Activated CD4-positive, alpha-beta T cell treated with anti-CD3 and anti-CD28 coated beads, Interleukin-2, Interleukin-6, amounts not matched to agents 100 ng/mL and 50 ng/mL, durations not matched to agents 16 hours and 8 hours (primary cell): ENCODE measurements at regions not wholly inside any gene's neighbourhood (a gene's known extent, or its start where the extent isn't known, plus 50 kb on each side); places are given as distances from the start of the nearest gene placed in this dataset.

Experiments used
- DNase-seq: peaks from one replicate; pipeline ENCODE4 v3.0.0-alpha.2; 2020

- no peak for DNase-seq
Observed at GRCh38 chr13:61013796-61014195, 401.9 kb downstream of the PCDH20 start.

DNA sequence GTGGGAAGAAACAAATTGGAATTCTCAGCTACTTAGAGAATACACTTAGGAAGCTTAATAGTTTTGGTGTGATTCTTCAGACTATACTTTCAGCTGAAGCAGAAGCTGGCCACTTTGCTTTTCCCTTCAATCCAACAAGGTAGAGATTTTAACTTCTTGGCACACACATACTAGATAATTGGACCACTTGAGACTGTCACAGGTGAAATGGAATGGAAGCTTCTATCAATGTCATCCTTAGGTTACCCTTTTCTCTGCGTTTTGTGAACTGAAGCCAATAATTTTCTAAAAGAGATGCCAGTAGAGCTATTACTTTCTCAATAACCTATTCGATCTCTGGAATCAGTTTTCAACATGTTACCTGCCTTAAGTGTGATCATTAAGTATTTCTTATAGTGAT, 405.3 kb downstream of the PCDH20 start:
- no peak for DNase-seq

DNA sequence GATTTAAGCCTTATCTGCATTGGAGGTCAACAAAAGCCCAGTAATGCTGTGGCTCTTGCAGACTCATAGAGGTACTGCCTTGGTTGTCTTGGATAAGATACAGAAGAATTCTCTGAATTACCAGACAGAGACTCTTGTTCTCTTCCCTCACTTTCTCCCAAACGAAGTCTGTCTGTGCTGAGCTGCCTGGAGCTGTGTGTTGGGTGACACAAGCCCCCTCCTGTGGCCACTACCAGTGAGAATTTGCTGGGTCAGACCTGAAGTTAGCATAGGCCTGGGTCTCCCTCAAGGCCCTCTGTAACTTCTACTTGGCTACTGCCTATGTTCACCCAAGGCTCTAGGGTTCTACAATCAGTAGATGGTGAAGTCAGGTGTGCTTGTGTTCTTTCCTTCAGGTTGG, 413.0 kb downstream of the PCDH20 start:
- no peak for DNase-seq

DNA sequence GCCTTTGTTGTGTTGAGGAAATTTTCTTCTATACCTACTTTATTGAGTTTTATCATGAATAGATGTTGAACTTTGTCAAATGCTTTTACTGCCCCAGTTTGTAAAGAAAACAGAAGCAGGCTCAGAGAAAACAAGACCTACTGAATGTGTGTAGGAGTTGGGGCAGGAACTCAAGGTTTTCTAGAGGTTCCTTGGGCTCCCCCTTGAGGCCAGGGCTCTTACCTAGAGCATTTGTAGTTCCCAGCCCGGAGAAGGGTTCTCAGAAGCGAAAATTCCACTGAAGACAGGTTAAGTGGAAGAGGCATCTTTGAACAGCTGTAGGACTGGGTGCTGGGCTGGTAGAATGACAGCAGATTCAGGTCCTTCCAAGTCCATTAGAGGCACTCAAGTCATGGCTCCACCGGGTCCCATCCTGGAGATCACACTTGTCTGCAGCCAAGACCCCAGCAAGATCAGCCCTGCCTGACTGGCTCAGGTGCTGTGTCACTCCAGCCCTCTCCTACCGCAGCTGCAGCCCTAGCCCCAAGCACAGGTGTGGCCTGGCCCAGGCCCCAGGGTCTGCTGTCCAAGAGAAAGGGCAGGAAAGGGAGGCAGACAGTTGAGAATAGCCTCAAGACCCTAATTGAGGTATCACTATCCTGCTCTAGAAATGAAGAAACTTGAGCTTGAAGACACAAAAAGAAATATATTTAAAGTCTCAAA, 425.5 kb downstream of the PCDH20 start:
- no peak for DNase-seq

DNA sequence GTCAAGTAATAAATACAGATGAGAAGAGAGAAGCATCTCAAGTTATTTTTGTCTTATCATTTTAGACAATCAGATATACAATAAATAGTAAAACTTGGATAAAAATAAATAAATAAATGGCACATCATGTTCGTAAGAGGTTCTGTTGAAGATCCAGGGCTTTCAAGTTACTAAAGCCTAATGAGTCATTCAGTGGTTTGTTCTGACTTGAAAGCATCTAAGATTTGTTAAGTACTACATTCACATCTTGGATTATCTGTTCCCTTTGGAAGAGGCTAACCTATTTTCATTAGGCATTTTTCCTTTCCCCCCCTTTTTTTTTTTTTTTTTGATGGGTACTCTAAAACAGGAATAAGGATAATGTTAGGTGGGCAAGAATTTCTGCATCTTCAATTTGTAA, 429.3 kb downstream of the PCDH20 start:
- DNase-seq, result no peak

GRCh38 chr13:60981407-60981806, 434.2 kb downstream of the PCDH20 start:
- no peak for DNase-seq

DNA sequence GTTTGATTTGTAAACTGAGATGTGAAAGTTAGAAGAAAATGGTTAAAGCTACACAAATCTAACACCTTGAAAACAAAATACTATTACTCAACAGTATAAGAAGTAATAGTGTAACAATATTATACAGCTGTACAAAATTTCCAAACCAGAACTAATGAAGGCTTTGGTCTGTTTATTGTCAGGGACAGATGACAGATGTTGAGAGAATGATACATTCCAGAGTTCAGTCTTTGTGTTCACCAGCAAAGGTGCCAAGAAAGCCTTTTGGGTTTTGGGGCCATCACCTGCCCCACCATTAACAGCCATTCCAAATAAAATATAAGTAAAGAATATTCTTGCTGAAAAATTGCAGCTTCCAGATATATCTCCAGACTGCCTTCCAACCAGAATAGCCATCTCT, 439.3 kb downstream of the PCDH20 start:
- DNase-seq, result no peak

- no peak for DNase-seq
Observed at GRCh38 chr13:60974296-60974695, 441.4 kb downstream of the PCDH20 start.

GRCh38 chr13:60973529-60973928, 442.1 kb downstream of the PCDH20 start:
- DNase-seq, result no peak

DNA sequence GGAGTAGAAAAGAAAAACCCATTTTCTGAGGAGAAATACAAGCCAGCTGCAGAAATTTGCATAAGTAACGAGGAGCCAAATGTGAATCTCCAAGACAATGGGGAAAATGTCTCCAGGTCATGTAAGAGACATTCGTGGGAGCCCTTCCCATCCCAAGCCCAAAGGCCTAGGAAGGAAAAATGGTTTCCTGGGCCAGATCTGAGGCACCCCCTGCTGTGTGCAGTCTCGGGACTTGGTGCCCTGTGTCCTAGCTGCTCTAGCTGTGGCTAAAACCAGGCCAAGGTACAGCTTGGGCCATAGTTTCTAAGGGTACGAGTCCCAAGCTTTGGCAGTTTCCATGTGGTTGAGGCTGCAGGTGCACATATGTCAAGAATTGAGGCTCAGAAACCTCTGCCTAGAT, 444.9 kb downstream of the PCDH20 start:
- DNase-seq, result no peak

GRCh38 chr13:60969656-60970055, 446.0 kb downstream of the PCDH20 start:
- DNase-seq, result no peak

DNA sequence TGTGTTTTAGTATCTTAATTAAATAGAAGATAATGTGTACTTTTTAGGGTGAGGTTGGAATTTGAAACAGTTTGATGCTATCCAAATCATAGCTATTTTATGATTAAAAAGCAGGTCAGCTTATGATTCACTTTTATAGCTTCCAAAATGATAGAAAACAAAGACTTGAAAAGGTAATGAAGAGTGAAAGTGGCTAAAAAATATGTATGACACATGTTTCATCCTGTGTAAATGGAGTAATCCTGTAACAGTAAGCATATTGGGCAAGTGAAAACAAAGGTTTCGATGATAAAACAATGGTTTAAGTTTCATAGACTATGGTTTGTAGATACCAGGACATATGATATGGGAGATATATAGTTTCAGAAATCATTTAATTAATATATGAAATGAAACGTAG, 456.2 kb downstream of the PCDH20 start:
- no peak for DNase-seq

- no peak for DNase-seq
Observed at GRCh38 chr13:60957816-60958215, 457.8 kb downstream of the PCDH20 start.

GRCh38 chr13:60945396-60945795, 470.3 kb downstream of the PCDH20 start:
- no peak for DNase-seq

DNA sequence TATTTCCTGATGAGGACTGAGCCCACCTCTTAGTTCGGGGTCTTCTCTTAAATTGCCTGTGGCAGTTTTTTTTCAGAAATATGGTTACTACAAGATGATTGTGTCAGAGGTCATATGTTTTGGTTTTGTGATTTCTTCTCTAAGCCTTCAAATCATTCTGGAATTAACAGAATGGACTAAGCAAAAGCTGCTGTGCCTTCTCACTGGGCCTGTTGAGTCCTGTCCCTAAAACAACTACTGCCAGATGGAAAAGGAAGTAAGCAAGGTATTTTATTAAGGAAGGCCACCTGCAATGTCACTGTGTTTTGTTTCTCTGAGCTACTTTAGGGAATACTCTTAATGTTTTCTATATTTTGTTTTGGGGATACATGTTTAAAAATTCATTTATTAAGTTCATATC, 470.8 kb downstream of the PCDH20 start:
- no peak for DNase-seq

DNA sequence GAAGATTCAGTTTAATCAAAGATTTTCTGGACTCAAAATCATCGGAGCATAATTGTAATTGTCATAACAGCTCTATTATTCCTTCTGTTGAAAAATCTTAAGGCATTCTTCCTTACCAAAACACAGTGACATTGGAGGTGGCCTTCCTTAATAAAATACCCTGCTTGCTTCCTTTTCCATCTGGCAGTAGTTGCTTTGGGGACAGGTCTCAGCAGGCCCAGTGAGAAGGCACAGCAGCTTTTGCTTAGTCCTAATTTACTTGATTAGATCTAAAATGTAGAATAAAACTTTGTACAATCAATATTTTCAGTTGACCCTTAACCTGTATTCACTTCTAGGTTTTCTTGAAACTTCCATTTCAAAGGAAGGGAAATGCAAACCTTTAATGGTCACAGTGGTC, 471.6 kb downstream of the PCDH20 start:
- DNase-seq, result no peak

DNA sequence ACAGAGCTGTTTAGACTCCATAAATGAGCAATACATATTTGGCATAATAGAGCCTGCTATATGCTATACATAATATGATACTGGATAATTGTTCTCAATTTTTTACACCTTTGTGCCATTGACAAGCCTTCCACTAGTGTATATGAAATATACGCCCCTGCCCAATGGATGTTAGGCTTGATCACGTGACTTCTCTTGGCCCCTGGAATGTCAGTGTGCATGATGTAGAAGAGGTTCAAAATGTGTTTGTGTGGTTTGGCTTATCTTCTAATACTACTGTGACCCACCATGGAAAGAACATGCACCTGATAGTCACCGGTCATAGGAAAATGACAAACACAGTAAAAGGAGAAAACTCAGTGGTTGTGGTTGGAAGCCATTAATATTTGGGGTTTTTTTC, 479.4 kb downstream of the PCDH20 start:
- DNase-seq, result no peak

GRCh38 chr13:60933638-60934037, 482.0 kb downstream of the PCDH20 start:
- no peak for DNase-seq

- DNase-seq, result no peak
Observed at GRCh38 chr13:60931858-60932546, 483.6 kb downstream of the PCDH20 start.

- DNase-seq, result no peak
Observed at GRCh38 chr13:60925686-60926085, 490.0 kb downstream of the PCDH20 start.

- no peak for DNase-seq
Observed at GRCh38 chr13:60924856-60925255, 490.8 kb downstream of the PCDH20 start.

GRCh38 chr13:60922576-60923231, 492.9 kb downstream of the PCDH20 start:
- no peak for DNase-seq

DNA sequence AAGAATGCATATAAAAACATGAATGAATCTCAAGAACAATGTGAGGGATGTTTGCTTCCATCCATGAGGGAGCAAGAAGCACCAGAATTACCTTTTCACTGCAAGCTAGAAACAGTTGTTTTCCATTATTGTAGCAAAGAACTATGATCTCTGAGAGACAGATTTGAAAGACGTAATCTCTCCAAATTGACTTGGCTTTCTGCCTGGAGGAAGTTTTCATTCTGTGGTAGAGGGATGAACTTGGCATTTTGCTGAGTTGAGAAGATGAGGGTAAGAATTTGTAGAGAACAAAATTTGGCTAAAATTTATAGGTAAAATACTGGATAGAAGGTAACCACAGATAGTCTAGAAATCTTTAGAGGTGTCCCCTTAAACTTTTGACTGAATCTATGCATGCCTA, 496.8 kb downstream of the TDRD3 start:
- no peak for DNase-seq

DNA sequence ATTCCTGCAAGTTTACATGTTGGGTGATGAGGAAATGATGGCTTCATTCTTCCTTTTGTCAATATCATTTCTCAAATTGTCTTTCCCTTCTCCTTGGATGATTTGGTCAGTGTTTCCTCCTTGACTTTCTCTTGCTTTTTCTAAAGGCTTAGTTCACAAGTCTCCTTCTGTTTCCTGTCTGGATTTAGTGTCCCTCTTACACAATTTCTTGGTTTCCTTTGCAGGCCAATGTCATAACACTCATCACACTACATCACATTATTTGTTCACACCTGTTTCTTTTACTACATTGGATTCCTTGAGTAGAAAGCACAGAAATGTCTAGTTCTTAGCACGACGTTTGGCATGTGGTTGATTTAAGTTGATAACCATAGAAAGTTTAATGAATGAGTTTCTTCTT, 490.7 kb downstream of the TDRD3 start:
- no peak for DNase-seq
